Thyroid gland (tissue), 4 donors: ENCODE measurements at regions not wholly inside any gene's neighbourhood (a gene's known extent, or its start where the extent isn't known, plus 50 kb on each side); places are given as distances from the start of the nearest gene placed in this dataset.

Experiments
- DNase-seq, 2 donors: peaks; one replicate each; pipeline ENCODE4 v3.0.0-alpha.2; 2019
- H3K27ac ChIP-seq, 3 donors: fragments of 200-600 bp; sonication (generic); 1 replicate in 2 of 3; 2 replicates in 1 of 3; pipeline ENCODE4 v1.5.1; 2016 to 2019; ENCODE audit warnings: mild to moderate bottlenecking in 1 of 3, moderate library complexity in 1 of 3
- H3K27me3 ChIP-seq: fragments of 200-600 bp; sonication (generic); one replicate; pipeline ENCODE4 v1.5.1; 2019
- H3K36me3 ChIP-seq, 2 donors: fragments of 200-600 bp; sonication (generic); one replicate each; pipeline ENCODE4 v1.5.1; 2016 to 2019
- H3K4me1 ChIP-seq, 2 donors: fragments of 200-600 bp; sonication (generic); one replicate each; pipeline ENCODE4 v1.5.1; 2017 to 2019
- H3K4me3 ChIP-seq, 3 donors: fragments of 200-600 bp; sonication (generic); replicated peaks in 1 of 3; 1 replicate in 2 of 3; 2 replicates in 1 of 3; pipeline ENCODE4 v1.5.1; 2016; ENCODE audit warnings: mild to moderate bottlenecking in 1 of 3
- H3K9me3 ChIP-seq: fragments of 200-600 bp; sonication (generic); one replicate; pipeline ENCODE4 v1.5.1; 2017
- CTCF ChIP-seq, 6 experiments: fragments of 200-600 bp in 3 of 6; fragments of 450-650 bp in 3 of 6; sonication (generic) in 3 of 6; IDR thresholded peaks; one replicate each; pipeline ENCODE4 v1.5.1; 2016 to 2019; ENCODE audit warnings: antibody characterized with exemption in 6 of 6, mild to moderate bottlenecking in 2 of 6, inconsistent platforms in 1 of 6, moderate library complexity in 1 of 6
- POLR2A ChIP-seq, 2 donors: fragments of 450-650 bp; IDR thresholded peaks; one replicate each; pipeline ENCODE4 v1.6.1; 2017; ENCODE audit warnings: antibody characterized with exemption in 2 of 2, mild to moderate bottlenecking in 2 of 2, moderate library complexity in 1 of 2
- WGBS, 2 donors: methylation state at CpG; one replicate each; pipeline ENCODE4 v1.1.5; 2017; 5-methylcytosine and 5-hydroxymethylcytosine counted together
- intact Hi-C: fragments of 100-400 bp; cut with DNase I; formaldehyde crosslinking; loops from one replicate; pipeline ENCODE4 v1.15.1; 2023

GRCh38 chr2:83951378-83951947 lies 507.6 kb downstream of the SUCLG1 start:
- H3K27ac ChIP-seq, result no peak overlapping the region
- 83 to 87% methylated on average over 4 of the region's 4 CpGs for WGBS, 2 donors
- H3K4me3 ChIP-seq, result no peak overlapping the region
- no peaks in the 10 kb centered on the region for H3K9me3 ChIP-seq
- H3K27me3 ChIP-seq, result no peaks in the 10 kb centered on the region
- H3K36me3 ChIP-seq, result no peaks in the 10 kb centered on the region
- intact Hi-C loops, result no loop called here
- no peak for DNase-seq
- H3K4me1 ChIP-seq, result no peaks in the 10 kb centered on the region
- TF ChIP-seq CTCF (IDR thresholded peaks at IDR 0.05) (no peak), POLR2A (IDR thresholded peaks at IDR 0.05) (no peak)

GRCh38 chr2:83949361-83949760 lies 509.7 kb downstream of the SUCLG1 start:
- H3K36me3 ChIP-seq, result no peaks in the 10 kb centered on the region
- H3K27me3 ChIP-seq, result no peaks in the 10 kb centered on the region
- H3K27ac ChIP-seq, result no peak overlapping the region
- DNase-seq, result no peak
- 66% methylated on average over 1 of the region's 1 CpG for WGBS, 2 donors
- H3K4me1 ChIP-seq, result no peaks in the 10 kb centered on the region
- TF ChIP-seq CTCF (IDR thresholded peaks at IDR 0.05) (no peak), POLR2A (IDR thresholded peaks at IDR 0.05) (no peak)
- intact Hi-C loops, result no loop called here
- H3K4me3 ChIP-seq, result no peak overlapping the region
- H3K9me3 ChIP-seq, result no peaks in the 10 kb centered on the region

- 56 to 62% methylated on average over 3 of the region's 3 CpGs for WGBS, 2 donors
- Histone ChIP-seq H3K36me3 (no peaks in the 10 kb centered on the region), H3K27ac (no peak overlapping the region), H3K4me3 (no peak overlapping the region), H3K9me3 (no peaks in the 10 kb centered on the region), H3K4me1 (no peaks in the 10 kb centered on the region), H3K27me3 (no peaks in the 10 kb centered on the region)
- no peak for TF ChIP-seq POLR2A (IDR thresholded peaks at IDR 0.05)
- no peak for TF ChIP-seq CTCF (IDR thresholded peaks at IDR 0.05)
- intact Hi-C loops, result no loop called here
- no peak for DNase-seq
Measured at GRCh38 chr2:83944191-83944590, 514.9 kb downstream of the SUCLG1 start.

- H3K4me3 ChIP-seq, result no peak overlapping the region
- 74 to 75% methylated on average over 3 of the region's 3 CpGs for WGBS, 2 donors
- no peaks in the 10 kb centered on the region for H3K4me1 ChIP-seq
- H3K27me3 ChIP-seq, result no peaks in the 10 kb centered on the region
- H3K27ac ChIP-seq, result no peak overlapping the region
- DNase-seq, result no peak
- H3K36me3 ChIP-seq, result no peaks in the 10 kb centered on the region
- TF ChIP-seq CTCF (IDR thresholded peaks at IDR 0.05) (no peak), POLR2A (IDR thresholded peaks at IDR 0.05) (no peak)
- H3K9me3 ChIP-seq, result no peaks in the 10 kb centered on the region
- intact Hi-C loops, result no loop called here
Measured at GRCh38 chr2:83943265-83943664, 515.8 kb downstream of the SUCLG1 start.

- Histone ChIP-seq H3K4me3 (no peak overlapping the region), H3K27ac (no peak overlapping the region), H3K4me1 (no peaks in the 10 kb centered on the region), H3K36me3 (no peaks in the 10 kb centered on the region), H3K27me3 (no peaks in the 10 kb centered on the region), H3K9me3 (no peaks in the 10 kb centered on the region)
- no peak for TF ChIP-seq CTCF (IDR thresholded peaks at IDR 0.05)
- no peak for TF ChIP-seq POLR2A (IDR thresholded peaks at IDR 0.05)
- intact Hi-C loops, result no loop called here
- 54 to 57% methylated on average over 5 of the region's 5 CpGs for WGBS, 2 donors
- DNase-seq, result no peak
Measured at GRCh38 chr2:83941886-83942285, 517.2 kb downstream of the SUCLG1 start.
